ENCODE measurements at regions not wholly inside any gene's neighbourhood (a gene's known extent, or its start where the extent isn't known, plus 50 kb on each side); places are given as distances from the start of the nearest gene placed in this dataset.

DNA sequence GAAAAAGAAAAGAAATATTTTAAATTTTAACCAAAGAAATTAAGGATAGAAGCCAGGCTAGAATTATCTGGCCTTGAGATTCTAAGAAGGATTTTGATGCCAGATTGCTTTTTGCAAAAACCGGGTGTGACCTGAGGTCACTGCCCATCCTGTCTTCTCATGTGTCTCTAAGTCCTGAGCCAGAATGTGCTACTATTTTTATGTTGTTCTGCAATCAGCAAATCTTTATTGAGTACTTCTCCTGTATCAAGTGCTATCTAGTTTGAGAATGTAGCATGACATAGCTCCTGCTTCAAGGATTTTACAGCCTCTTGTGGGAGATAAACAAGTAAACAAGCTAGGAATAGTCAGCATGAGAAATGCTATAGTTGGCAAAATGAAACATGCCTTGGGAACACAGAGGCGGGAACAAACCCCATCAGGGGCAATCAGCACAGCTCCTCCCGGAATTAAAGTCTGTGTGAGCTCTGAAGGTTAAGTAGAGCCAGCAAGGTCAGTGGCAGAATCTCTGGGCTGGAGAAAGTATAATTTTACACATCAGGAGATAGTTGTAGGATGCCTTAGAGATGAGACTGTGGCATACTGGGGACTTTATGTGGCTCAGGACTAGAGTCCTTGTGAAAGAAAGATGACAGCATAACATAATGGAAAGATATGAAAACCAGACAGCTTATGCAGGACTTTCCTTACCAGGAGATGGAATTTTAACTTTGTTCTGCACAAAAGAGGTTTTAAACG, 899.5 kb upstream of the SLC10A2 start:
- no peak for DNase-seq (ENCODE audit: low spot score)
- TF ChIP-seq, protein P1, sequence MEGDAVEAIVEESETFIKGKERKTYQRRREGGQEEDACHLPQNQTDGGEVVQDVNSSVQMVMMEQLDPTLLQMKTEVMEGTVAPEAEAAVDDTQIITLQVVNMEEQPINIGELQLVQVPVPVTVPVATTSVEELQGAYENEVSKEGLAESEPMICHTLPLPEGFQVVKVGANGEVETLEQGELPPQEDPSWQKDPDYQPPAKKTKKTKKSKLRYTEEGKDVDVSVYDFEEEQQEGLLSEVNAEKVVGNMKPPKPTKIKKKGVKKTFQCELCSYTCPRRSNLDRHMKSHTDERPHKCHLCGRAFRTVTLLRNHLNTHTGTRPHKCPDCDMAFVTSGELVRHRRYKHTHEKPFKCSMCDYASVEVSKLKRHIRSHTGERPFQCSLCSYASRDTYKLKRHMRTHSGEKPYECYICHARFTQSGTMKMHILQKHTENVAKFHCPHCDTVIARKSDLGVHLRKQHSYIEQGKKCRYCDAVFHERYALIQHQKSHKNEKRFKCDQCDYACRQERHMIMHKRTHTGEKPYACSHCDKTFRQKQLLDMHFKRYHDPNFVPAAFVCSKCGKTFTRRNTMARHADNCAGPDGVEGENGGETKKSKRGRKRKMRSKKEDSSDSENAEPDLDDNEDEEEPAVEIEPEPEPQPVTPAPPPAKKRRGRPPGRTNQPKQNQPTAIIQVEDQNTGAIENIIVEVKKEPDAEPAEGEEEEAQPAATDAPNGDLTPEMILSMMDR (IDR thresholded peaks at IDR 0.05; ENCODE audit: borderline replicate concordance, control extremely low read depth, extremely low read depth, insufficient read depth, missing control alignments) = no peak
- in situ Hi-C loops (cut with MboI; ENCODE audit: low sequenced_read_pairs, unreplicated experiment) = no loop called here

DNA sequence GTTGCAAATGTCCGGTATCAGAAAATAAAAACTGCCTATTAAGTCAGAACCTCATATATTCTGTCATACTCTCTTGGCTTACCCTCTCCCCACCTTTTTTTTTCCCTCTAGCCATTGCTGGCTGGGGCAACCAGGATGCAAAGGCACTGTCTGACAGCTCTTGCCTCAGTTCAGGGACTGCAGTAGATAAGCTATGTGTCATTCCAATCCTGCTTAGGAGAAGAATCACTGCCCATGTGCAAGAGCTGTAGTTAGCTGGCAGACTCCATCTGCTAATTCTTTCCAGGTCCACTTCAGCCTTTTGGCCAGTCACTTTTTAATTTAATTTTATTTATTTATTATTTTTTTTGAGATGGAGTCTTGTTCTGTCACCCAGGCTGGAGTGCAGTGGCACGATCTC, 895.6 kb upstream of the SLC10A2 start:
- TF ChIP-seq, protein P1 (IDR thresholded peaks at IDR 0.05; ENCODE audit: borderline replicate concordance, control extremely low read depth, extremely low read depth, insufficient read depth, missing control alignments) = no peak
- DNase-seq (ENCODE audit: low spot score) = no peak
- in situ Hi-C loops (cut with MboI; ENCODE audit: low sequenced_read_pairs, unreplicated experiment) = no loop called here

DNA sequence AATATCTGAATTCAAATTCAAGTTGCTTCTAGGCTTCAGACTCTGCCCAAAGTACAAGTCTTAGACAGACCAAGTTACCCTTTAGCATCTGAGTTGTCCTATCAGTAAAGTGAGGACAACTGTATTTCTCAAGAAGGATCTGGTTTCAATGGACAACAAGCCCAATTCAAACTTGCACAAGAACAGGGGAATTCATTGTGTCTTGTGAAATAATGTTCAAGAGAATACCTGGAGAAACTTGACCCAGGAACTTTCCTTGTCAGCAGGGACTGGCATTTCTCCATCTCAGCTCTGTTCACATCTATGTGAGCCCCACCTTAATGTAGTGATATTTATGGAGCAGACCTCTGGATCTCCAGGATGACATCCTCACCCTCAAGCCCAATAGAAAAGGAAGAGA, 894.9 kb upstream of the SLC10A2 start:
- TF ChIP-seq, protein P1 (IDR thresholded peaks at IDR 0.05; ENCODE audit: borderline replicate concordance, control extremely low read depth, extremely low read depth, insufficient read depth, missing control alignments) = no peak
- in situ Hi-C loops (cut with MboI; ENCODE audit: low sequenced_read_pairs, unreplicated experiment) = no loop called here
- DNase-seq (ENCODE audit: low spot score) = no peak

DNA sequence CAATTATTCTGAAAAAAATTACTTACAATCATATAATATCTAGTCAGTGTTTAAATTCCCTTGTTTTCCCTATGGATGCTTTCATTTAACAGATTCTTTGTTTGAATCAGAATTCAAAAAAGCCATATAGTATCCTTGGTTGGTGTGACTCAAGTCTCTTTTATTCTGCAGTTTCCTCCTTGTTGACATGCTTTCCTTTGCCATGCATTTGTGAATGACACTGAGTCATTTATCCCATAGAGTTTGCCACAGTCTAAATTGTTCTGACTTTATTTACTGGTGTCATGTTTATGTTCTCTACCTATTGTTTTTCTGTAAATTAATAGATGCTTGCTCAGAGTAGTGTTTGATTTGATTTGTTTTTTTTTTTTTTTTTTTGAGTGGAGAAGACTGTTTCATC, 893.8 kb upstream of the SLC10A2 start:
- TF ChIP-seq, protein P1 (IDR thresholded peaks at IDR 0.05; ENCODE audit: borderline replicate concordance, control extremely low read depth, extremely low read depth, insufficient read depth, missing control alignments) = no peak
- in situ Hi-C loops (cut with MboI; ENCODE audit: low sequenced_read_pairs, unreplicated experiment) = no loop called here
- DNase-seq (ENCODE audit: low spot score) = no peak

DNA sequence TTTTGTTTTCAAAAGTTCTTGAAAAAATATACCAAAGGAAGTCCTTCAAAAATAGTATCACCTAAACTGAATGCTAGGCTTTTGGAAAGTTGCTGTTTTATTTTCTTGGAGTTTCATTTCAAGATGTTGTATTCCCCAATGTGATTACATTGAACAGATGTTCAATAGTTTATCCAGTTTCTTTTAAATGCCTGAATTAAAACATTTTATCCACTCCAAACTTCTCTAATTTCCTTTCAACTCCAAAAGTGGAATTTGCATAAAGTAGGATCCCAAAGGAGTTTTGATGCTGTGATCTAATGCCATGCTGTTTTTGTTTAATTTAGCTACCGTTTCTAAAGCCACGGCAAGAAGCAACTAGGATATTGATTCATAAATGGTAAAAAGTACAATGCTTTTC, 892.5 kb upstream of the SLC10A2 start:
- TF ChIP-seq, protein P1 (IDR thresholded peaks at IDR 0.05; ENCODE audit: borderline replicate concordance, control extremely low read depth, extremely low read depth, insufficient read depth, missing control alignments) = no peak
- in situ Hi-C loops (cut with MboI; ENCODE audit: low sequenced_read_pairs, unreplicated experiment) = no loop called here
- DNase-seq (ENCODE audit: low spot score) = no peak

DNA sequence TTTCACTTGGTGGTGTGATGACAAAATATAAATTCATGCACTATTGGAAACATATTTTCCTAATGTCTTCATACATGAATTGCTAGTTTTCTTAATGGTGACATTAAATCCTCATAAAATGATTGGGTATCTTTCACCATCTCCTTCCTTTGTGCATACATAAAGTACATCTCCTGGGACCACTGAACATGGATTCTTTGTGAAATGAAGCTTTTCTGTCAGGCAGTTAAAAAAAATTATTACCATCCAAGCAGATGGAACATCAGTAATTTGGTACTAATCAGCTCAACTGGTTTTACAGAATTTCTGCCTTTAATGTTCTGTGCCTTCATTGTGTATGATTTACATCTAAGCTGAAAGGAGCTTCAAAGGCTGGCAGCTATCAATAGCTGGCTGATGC, 891.7 kb upstream of the SLC10A2 start:
- DNase-seq (ENCODE audit: low spot score) = no peak
- TF ChIP-seq, protein P1 (IDR thresholded peaks at IDR 0.05; ENCODE audit: borderline replicate concordance, control extremely low read depth, extremely low read depth, insufficient read depth, missing control alignments) = no peak
- in situ Hi-C loops (cut with MboI; ENCODE audit: low sequenced_read_pairs, unreplicated experiment) = no loop called here

Data from GM13976 (cell line).